ENCODE measurements at regions not wholly inside any gene's neighbourhood (a gene's known extent, or its start where the extent isn't known, plus 50 kb on each side); places are given as distances from the start of the nearest gene placed in this dataset.

DNA sequence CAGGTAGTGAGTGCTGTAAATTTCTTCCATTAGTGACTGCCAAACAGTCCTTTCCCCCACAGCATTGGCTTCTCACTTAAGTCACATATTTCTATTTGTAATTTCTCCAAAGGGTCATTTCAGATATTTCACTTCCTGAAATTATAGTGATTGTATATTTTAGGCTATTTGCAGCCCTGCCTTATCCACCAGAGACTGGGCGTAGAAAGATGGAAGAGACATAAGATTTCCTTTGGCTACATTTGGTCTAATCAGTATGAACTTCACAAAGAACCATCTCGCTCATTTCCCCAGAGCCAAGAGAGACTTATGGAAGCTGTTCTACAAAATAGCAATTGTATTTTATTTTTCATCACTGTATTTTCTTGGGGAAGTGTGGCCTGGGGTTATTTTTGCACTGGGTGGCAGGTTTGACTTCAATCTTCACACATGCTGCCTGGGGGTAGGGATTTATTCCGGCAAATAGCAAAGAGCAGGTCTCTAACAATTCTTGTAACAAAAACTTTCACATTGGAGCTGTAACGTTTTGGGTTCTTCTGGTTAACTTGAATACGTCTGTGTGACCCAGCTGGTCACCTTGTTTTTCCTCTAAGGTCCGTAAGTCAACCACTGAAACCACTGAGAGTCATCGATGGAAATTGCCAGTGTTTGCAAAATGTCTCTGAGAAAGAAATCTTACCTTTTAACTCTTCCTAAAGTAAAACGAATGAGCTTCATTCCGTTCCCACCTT, 170.6 kb upstream of the SERPINE2 start:
- Histone ChIP-seq H3K4me3 (ENCODE audit: low read depth, low read length, poor library complexity, severe bottlenecking) (no peak overlapping the region), H3K9ac (ENCODE audit: low read length) (no peak overlapping the region), H3K9me3 (ENCODE audit: low read length) (no peaks in the 10 kb centered on the region), H3K79me2 (ENCODE audit: insufficient read depth, low read length) (no peaks in the 10 kb centered on the region), H2AFZ (ENCODE audit: low read length) (no peak overlapping the region), H4K20me1 (ENCODE audit: insufficient read depth, low read length) (no peaks in the 10 kb centered on the region), H3K36me3 (ENCODE audit: insufficient read depth, low read length) (no peaks in the 10 kb centered on the region), H3K9me2 (ENCODE audit: low read depth, low read length) (no peaks in the 10 kb centered on the region), H3K27me3 (ENCODE audit: insufficient read depth, low read length) (no peaks in the 10 kb centered on the region), H3K4me1 (ENCODE audit: insufficient read depth, low read length, severe bottlenecking) (no peaks in the 10 kb centered on the region), H3F3A (ENCODE audit: insufficient read depth, low read length) (no peaks in the 10 kb centered on the region), H3K27ac (ENCODE audit: low read depth, low read length, poor library complexity, severe bottlenecking) (no peak overlapping the region), H3K4me2 (ENCODE audit: low read length) (no peak overlapping the region)
- no peak for TF ChIP-seq EZH2 (IDR thresholded peaks at IDR 0.05; ENCODE audit: borderline replicate concordance, low read length)
- TF ChIP-seq, protein P1, sequence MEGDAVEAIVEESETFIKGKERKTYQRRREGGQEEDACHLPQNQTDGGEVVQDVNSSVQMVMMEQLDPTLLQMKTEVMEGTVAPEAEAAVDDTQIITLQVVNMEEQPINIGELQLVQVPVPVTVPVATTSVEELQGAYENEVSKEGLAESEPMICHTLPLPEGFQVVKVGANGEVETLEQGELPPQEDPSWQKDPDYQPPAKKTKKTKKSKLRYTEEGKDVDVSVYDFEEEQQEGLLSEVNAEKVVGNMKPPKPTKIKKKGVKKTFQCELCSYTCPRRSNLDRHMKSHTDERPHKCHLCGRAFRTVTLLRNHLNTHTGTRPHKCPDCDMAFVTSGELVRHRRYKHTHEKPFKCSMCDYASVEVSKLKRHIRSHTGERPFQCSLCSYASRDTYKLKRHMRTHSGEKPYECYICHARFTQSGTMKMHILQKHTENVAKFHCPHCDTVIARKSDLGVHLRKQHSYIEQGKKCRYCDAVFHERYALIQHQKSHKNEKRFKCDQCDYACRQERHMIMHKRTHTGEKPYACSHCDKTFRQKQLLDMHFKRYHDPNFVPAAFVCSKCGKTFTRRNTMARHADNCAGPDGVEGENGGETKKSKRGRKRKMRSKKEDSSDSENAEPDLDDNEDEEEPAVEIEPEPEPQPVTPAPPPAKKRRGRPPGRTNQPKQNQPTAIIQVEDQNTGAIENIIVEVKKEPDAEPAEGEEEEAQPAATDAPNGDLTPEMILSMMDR (IDR thresholded peaks at IDR 0.05; ENCODE audit: low read length), result no peak

DNA sequence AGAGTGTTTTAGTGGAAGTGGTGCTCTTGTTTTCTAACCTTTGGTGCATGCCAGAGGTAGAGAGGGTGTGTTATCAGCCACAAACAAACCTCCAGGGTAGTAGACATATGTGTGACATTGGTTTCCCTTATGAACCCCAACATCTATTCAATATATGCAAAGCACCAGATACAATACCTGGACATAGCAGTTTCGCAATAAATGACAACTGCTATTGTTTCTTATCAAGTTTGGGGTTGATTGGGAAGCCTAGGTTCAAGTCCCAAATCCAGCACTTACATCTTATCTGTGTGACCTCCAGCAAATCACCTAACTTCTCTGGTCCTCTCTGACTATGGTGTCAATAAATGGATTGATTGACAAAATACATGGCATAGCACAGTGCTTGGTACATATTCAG, 169.4 kb upstream of the SERPINE2 start:
- no peak for TF ChIP-seq EZH2 (IDR thresholded peaks at IDR 0.05; ENCODE audit: borderline replicate concordance, low read length)
- TF ChIP-seq, protein P1 (IDR thresholded peaks at IDR 0.05; ENCODE audit: low read length), result no peak
- no peaks in the 10 kb centered on the region for H3K9me3 ChIP-seq (ENCODE audit: low read length)
- no peaks in the 10 kb centered on the region for H3K79me2 ChIP-seq (ENCODE audit: insufficient read depth, low read length)
- no peak overlapping the region for H2AFZ ChIP-seq (ENCODE audit: low read length)
- H3K36me3 ChIP-seq (ENCODE audit: insufficient read depth, low read length), result no peaks in the 10 kb centered on the region
- no peak overlapping the region for H3K27ac ChIP-seq (ENCODE audit: low read depth, low read length, poor library complexity, severe bottlenecking)
- no peaks in the 10 kb centered on the region for H3K27me3 ChIP-seq (ENCODE audit: insufficient read depth, low read length)
- H3K4me2 ChIP-seq (ENCODE audit: low read length), result no peak overlapping the region
- no peak overlapping the region for H3K4me3 ChIP-seq (ENCODE audit: low read depth, low read length, poor library complexity, severe bottlenecking)
- H3F3A ChIP-seq (ENCODE audit: insufficient read depth, low read length), result no peaks in the 10 kb centered on the region
- no peaks in the 10 kb centered on the region for H3K9me2 ChIP-seq (ENCODE audit: low read depth, low read length)
- H3K4me1 ChIP-seq (ENCODE audit: insufficient read depth, low read length, severe bottlenecking), result no peaks in the 10 kb centered on the region
- H4K20me1 ChIP-seq (ENCODE audit: insufficient read depth, low read length), result no peaks in the 10 kb centered on the region
- H3K9ac ChIP-seq (ENCODE audit: low read length), result no peak overlapping the region

DNA sequence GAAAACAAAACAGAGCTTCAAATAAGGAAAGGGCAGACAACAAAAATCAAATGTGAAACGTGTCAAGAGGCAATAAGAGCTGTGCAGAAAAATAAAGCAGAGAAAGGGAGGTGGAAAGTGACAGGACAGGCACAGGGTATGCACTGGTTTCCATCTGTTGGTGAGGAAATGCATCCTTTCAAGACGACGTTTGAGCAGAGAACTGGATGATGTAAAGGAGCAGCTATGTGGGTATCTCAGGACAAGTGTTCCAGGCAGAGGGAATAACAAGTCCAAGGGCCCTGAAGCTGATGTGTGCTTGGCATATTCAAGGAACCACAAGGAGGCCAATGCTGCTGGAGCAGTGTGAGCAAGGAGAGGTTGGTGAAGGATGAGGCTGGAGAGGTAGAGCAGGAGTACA, 168.9 kb upstream of the SERPINE2 start:
- Histone ChIP-seq H3K4me2 (ENCODE audit: low read length) (no peak overlapping the region), H3K4me3 (ENCODE audit: low read depth, low read length, poor library complexity, severe bottlenecking) (no peak overlapping the region), H3K9me2 (ENCODE audit: low read depth, low read length) (no peaks in the 10 kb centered on the region), H3K4me1 (ENCODE audit: insufficient read depth, low read length, severe bottlenecking) (no peaks in the 10 kb centered on the region), H3K9me3 (ENCODE audit: low read length) (no peaks in the 10 kb centered on the region), H3F3A (ENCODE audit: insufficient read depth, low read length) (no peaks in the 10 kb centered on the region), H3K27me3 (ENCODE audit: insufficient read depth, low read length) (no peaks in the 10 kb centered on the region), H3K27ac (ENCODE audit: low read depth, low read length, poor library complexity, severe bottlenecking) (no peak overlapping the region), H2AFZ (ENCODE audit: low read length) (no peak overlapping the region), H3K9ac (ENCODE audit: low read length) (no peak overlapping the region), H3K79me2 (ENCODE audit: insufficient read depth, low read length) (no peaks in the 10 kb centered on the region), H3K36me3 (ENCODE audit: insufficient read depth, low read length) (no peaks in the 10 kb centered on the region), H4K20me1 (ENCODE audit: insufficient read depth, low read length) (no peaks in the 10 kb centered on the region)
- no peak for TF ChIP-seq EZH2 (IDR thresholded peaks at IDR 0.05; ENCODE audit: borderline replicate concordance, low read length)
- TF ChIP-seq, protein P1 (IDR thresholded peaks at IDR 0.05; ENCODE audit: low read length), result no peak

Data from OCI-LY1 (cell line).